ENCODE measurements at regions not wholly inside any gene's neighbourhood (a gene's known extent, or its start where the extent isn't known, plus 50 kb on each side); places are given as distances from the start of the nearest gene placed in this dataset.

GRCh38 chr2:145555360-145555759 is 1035.4 kb upstream of the ZEB2 start:
- FAIRE-seq (no peak), DNase-seq (no peak)
- Histone ChIP-seq H3K4me3 (ENCODE audit: low read length in 3 of 3) (no peak overlapping the region), H3K9me3 (ENCODE audit: control insufficient read depth in 2 of 3, insufficient read depth in 1 of 3, low read length in 3 of 3) (no peaks in the 10 kb centered on the region), H3K36me3 (ENCODE audit: control insufficient read depth in 2 of 3, insufficient read depth in 3 of 3, low read length in 3 of 3) (no peaks in the 10 kb centered on the region), H3K27ac (ENCODE audit: low read depth in 2 of 2, low read length in 2 of 2) (no peak overlapping the region), H3K4me1 (ENCODE audit: control insufficient read depth in 2 of 3, insufficient read depth in 2 of 3, low read depth in 1 of 3, low read length in 3 of 3) (no peaks in the 10 kb centered on the region), H3K9ac (ENCODE audit: low read length in 3 of 3) (no peak overlapping the region), H3K27me3 (ENCODE audit: control insufficient read depth, insufficient read depth, low read length) (no peaks in the 10 kb centered on the region)
- no peak for TF ChIP-seq CTCF (IDR thresholded peaks at IDR 0.05; ENCODE audit: borderline replicate concordance, extremely low read depth, insufficient read depth)
- intact Hi-C loops (cut with DNase I): no loop called here

GRCh38 chr2:145551686-145552085 is 1031.8 kb upstream of the ZEB2 start:
- Histone ChIP-seq H3K36me3 (ENCODE audit: control insufficient read depth in 2 of 3, insufficient read depth in 3 of 3, low read length in 3 of 3) (no peaks in the 10 kb centered on the region), H3K4me3 (ENCODE audit: low read length in 3 of 3) (no peak overlapping the region), H3K27ac (ENCODE audit: low read depth in 2 of 2, low read length in 2 of 2) (no peak overlapping the region), H3K4me1 (ENCODE audit: control insufficient read depth in 2 of 3, insufficient read depth in 2 of 3, low read depth in 1 of 3, low read length in 3 of 3) (no peaks in the 10 kb centered on the region), H3K27me3 (ENCODE audit: control insufficient read depth, insufficient read depth, low read length) (no peaks in the 10 kb centered on the region), H3K9me3 (ENCODE audit: control insufficient read depth in 2 of 3, insufficient read depth in 1 of 3, low read length in 3 of 3) (no peaks in the 10 kb centered on the region), H3K9ac (ENCODE audit: low read length in 3 of 3) (no peak overlapping the region)
- intact Hi-C loops (cut with DNase I): no loop called here
- FAIRE-seq: no peak
- DNase-seq: no peak
- TF ChIP-seq CTCF (IDR thresholded peaks at IDR 0.05; ENCODE audit: borderline replicate concordance, extremely low read depth, insufficient read depth): no peak

- no peaks in the 10 kb centered on the region for H3K27me3 ChIP-seq (ENCODE audit: control insufficient read depth, insufficient read depth, low read length)
- TF ChIP-seq CTCF (IDR thresholded peaks at IDR 0.05; ENCODE audit: borderline replicate concordance, extremely low read depth, insufficient read depth): no peak
- no peak overlapping the region for H3K4me3 ChIP-seq (ENCODE audit: low read length in 3 of 3)
- H3K9ac ChIP-seq (ENCODE audit: low read length in 3 of 3): no peak overlapping the region
- H3K9me3 ChIP-seq (ENCODE audit: control insufficient read depth in 2 of 3, insufficient read depth in 1 of 3, low read length in 3 of 3): peaks cover 0 to 2% (median 0%) of the 10 kb centered on the region in 3 donors
- no peak for FAIRE-seq
- intact Hi-C loops (cut with DNase I): no loop called here
- H3K36me3 ChIP-seq (ENCODE audit: control insufficient read depth in 2 of 3, insufficient read depth in 3 of 3, low read length in 3 of 3): no peaks in the 10 kb centered on the region
- DNase-seq: no peak
- no peak overlapping the region for H3K27ac ChIP-seq (ENCODE audit: low read depth in 2 of 2, low read length in 2 of 2)
- H3K4me1 ChIP-seq (ENCODE audit: control insufficient read depth in 2 of 3, insufficient read depth in 2 of 3, low read depth in 1 of 3, low read length in 3 of 3): no peaks in the 10 kb centered on the region
These were observed 1028.6 kb upstream of the ZEB2 start for GRCh38 chr2:145548479-145548878.

- intact Hi-C loops (cut with DNase I): no loop called here
- no peak for DNase-seq
- FAIRE-seq: no peak
These were observed 1027.7 kb upstream of the ZEB2 start for GRCh38 chr2:145547620-145548019.

More at GRCh38 chr2:145547620-145548019, 1027.7 kb upstream of the ZEB2 start:
- H3K9me3 ChIP-seq (ENCODE audit: control insufficient read depth in 2 of 3, insufficient read depth in 1 of 3, low read length in 3 of 3): peaks cover 0 to 2% (median 0%) of the 10 kb centered on the region in 3 donors
- H3K9ac ChIP-seq (ENCODE audit: low read length in 3 of 3): no peak overlapping the region
- no peak overlapping the region for H3K4me3 ChIP-seq (ENCODE audit: low read length in 3 of 3)
- H3K36me3 ChIP-seq (ENCODE audit: control insufficient read depth in 2 of 3, insufficient read depth in 3 of 3, low read length in 3 of 3): no peaks in the 10 kb centered on the region
- no peaks in the 10 kb centered on the region for H3K27me3 ChIP-seq (ENCODE audit: control insufficient read depth, insufficient read depth, low read length)
- no peaks in the 10 kb centered on the region for H3K4me1 ChIP-seq (ENCODE audit: control insufficient read depth in 2 of 3, insufficient read depth in 2 of 3, low read depth in 1 of 3, low read length in 3 of 3)
- H3K27ac ChIP-seq (ENCODE audit: low read depth in 2 of 2, low read length in 2 of 2): no peak overlapping the region
- no peak for TF ChIP-seq CTCF (IDR thresholded peaks at IDR 0.05; ENCODE audit: borderline replicate concordance, extremely low read depth, insufficient read depth)

Data from kidney (tissue), 13 donors.